Upper lobe of right lung (tissue), 1 donor: ENCODE measurements at regions not wholly inside any gene's neighbourhood (a gene's known extent, or its start where the extent isn't known, plus 50 kb on each side); places are given as distances from the start of the nearest gene placed in this dataset.

Source experiments
- ATAC-seq: fragments of 200-7000 bp; cut with Tn5 transposase; one replicate; pipeline ENCODE4 v1.9.1; 2020; ENCODE audit warnings: mild to moderate bottlenecking, moderate library complexity
- DNase-seq: peaks from one replicate; pipeline ENCODE4 v3.0.0-alpha.2; 2020
- H3K27ac ChIP-seq: fragments of 200-600 bp; one replicate; pipeline ENCODE4 v1.8.0; 2022
- H3K27me3 ChIP-seq: fragments of 200-600 bp; one replicate; pipeline ENCODE4 v1.8.0; 2022; ENCODE audit warnings: mild to moderate bottlenecking
- H3K36me3 ChIP-seq: fragments of 200-600 bp; one replicate; pipeline ENCODE4 v1.8.0; 2022
- H3K4me1 ChIP-seq: fragments of 200-600 bp; one replicate; pipeline ENCODE4 v1.8.0; 2022
- H3K4me3 ChIP-seq: fragments of 200-600 bp; one replicate; pipeline ENCODE4 v1.8.0; 2022; ENCODE audit warnings: mild to moderate bottlenecking
- H3K9me3 ChIP-seq: fragments of 200-600 bp; one replicate; pipeline ENCODE4 v1.8.0; 2022
- CTCF ChIP-seq: fragments of 200-600 bp; IDR thresholded peaks from one replicate; pipeline ENCODE4 v1.8.0; 2022; ENCODE audit warnings: antibody characterized with exemption
- intact Hi-C: fragments of 100-400 bp; cut with DNase I; formaldehyde crosslinking; loops from one replicate; pipeline ENCODE4 v1.11.0; 2022
- donor health status: DM: no; HTN: yes; CAD: no; lungs with severe emphysema.

- DNase-seq (no peak), ATAC-seq (no peak)
- Histone ChIP-seq H3K27ac (no peak overlapping the region), H3K9me3 (no peaks in the 10 kb centered on the region), H3K4me3 (no peak overlapping the region), H3K4me1 (no peaks in the 10 kb centered on the region), H3K36me3 (no peaks in the 10 kb centered on the region), H3K27me3 (peaks cover 4% of the 10 kb centered on the region)
- TF ChIP-seq CTCF = no peak
- intact Hi-C loops = no loop called here
Observed at GRCh38 chr14:94702629-94703028, 67.3 kb downstream of the GSC start.

- H3K4me3 ChIP-seq = no peak overlapping the region
- peaks cover 4% of the 10 kb centered on the region for H3K27me3 ChIP-seq
- no peak for TF ChIP-seq CTCF
- H3K27ac ChIP-seq = no peak overlapping the region
- H3K36me3 ChIP-seq = no peaks in the 10 kb centered on the region
- ATAC-seq = no peak
- no peaks in the 10 kb centered on the region for H3K4me1 ChIP-seq
- DNase-seq = no peak
- no peaks in the 10 kb centered on the region for H3K9me3 ChIP-seq
- intact Hi-C loops = no loop called here
Observed at GRCh38 chr14:94701861-94702370, 68.0 kb downstream of the GSC start.

GRCh38 chr14:94700336-94700735, 69.6 kb downstream of the GSC start:
- H3K27ac ChIP-seq = no peak overlapping the region
- DNase-seq (no peak), ATAC-seq (no peak)
- no peaks in the 10 kb centered on the region for H3K4me1 ChIP-seq
- no peaks in the 10 kb centered on the region for H3K36me3 ChIP-seq
- H3K27me3 ChIP-seq = peaks cover 4% of the 10 kb centered on the region
- no peaks in the 10 kb centered on the region for H3K9me3 ChIP-seq
- intact Hi-C loops = no loop called here
- no peak overlapping the region for H3K4me3 ChIP-seq
- no peak for TF ChIP-seq CTCF

- ATAC-seq = no peak
- intact Hi-C loops = no loop called here
- DNase-seq = no peak
Observed at GRCh38 chr14:94699831-94700230, 70.1 kb downstream of the GSC start.

GRCh38 chr14:94697773-94698556, 71.9 kb downstream of the GSC start:
- Histone ChIP-seq H3K4me3 (no peak overlapping the region), H3K9me3 (no peaks in the 10 kb centered on the region), H3K36me3 (no peaks in the 10 kb centered on the region), H3K27me3 (peaks cover 4% of the 10 kb centered on the region), H3K4me1 (no peaks in the 10 kb centered on the region), H3K27ac (no peak overlapping the region)
- DNase-seq = no peak
- intact Hi-C loops = no loop called here
- no peak for ATAC-seq
- TF ChIP-seq CTCF = no peak

More at GRCh38 chr14:94699831-94700230, 70.1 kb downstream of the GSC start:
- Histone ChIP-seq H3K4me3 (no peak overlapping the region), H3K27me3 (peaks cover 4% of the 10 kb centered on the region), H3K4me1 (no peaks in the 10 kb centered on the region), H3K36me3 (no peaks in the 10 kb centered on the region), H3K27ac (no peak overlapping the region), H3K9me3 (no peaks in the 10 kb centered on the region)
- TF ChIP-seq CTCF = no peak
